Endodermal cell (in vitro differentiated cells): ENCODE measurements at regions not wholly inside any gene's neighbourhood (a gene's known extent, or its start where the extent isn't known, plus 50 kb on each side); places are given as distances from the start of the nearest gene placed in this dataset.

ENCODE experiments used
- DNase-seq: peaks from one replicate; pipeline ENCODE4 v3.0.0-alpha.2; 2017
- H3K27ac ChIP-seq: 2 replicates; pipeline ENCODE4 v1.5.1; 2013; ENCODE audit warnings: mild to moderate bottlenecking, low read depth, low read length, moderate library complexity
- H3K27me3 ChIP-seq: 2 replicates; pipeline ENCODE4 v1.6.1; 2013; ENCODE audit warnings: mild to moderate bottlenecking, low read length, moderate library complexity; ENCODE audit not compliant: insufficient read depth, control insufficient read depth, poor library complexity, severe bottlenecking
- H3K36me3 ChIP-seq: 2 replicates; pipeline ENCODE4 v1.7.0; 2013; ENCODE audit warnings: mild to moderate bottlenecking, low read length, moderate library complexity; ENCODE audit not compliant: control insufficient read depth, insufficient read depth
- H3K4me1 ChIP-seq: one replicate; pipeline ENCODE4 v1.7.0; 2013; ENCODE audit warnings: low read length; ENCODE audit not compliant: control insufficient read depth, insufficient read depth
- H3K4me3 ChIP-seq: 2 replicates; pipeline ENCODE4 v1.5.1; 2013; ENCODE audit warnings: mild to moderate bottlenecking, low read length, moderate library complexity
- H3K9ac ChIP-seq: 2 replicates; pipeline ENCODE4 v1.6.1; 2013; ENCODE audit warnings: mild to moderate bottlenecking, low read length, moderate library complexity; ENCODE audit not compliant: poor library complexity, severe bottlenecking; ENCODE audit errors: extremely low read depth
- H3K9me3 ChIP-seq: 2 replicates; pipeline ENCODE4 v1.6.1; 2013; ENCODE audit warnings: mild to moderate bottlenecking, low read length, moderate library complexity; ENCODE audit not compliant: control insufficient read depth
- H3K27ac Mint-ChIP-seq: 2 replicates; pipeline ENCODE4 v1.8.0; 2020; ENCODE audit warnings: mixed read lengths
- H3K27me3 Mint-ChIP-seq: 2 replicates; pipeline ENCODE4 v1.8.0; 2021; ENCODE audit warnings: mild to moderate bottlenecking, mixed read lengths; ENCODE audit not compliant: insufficient read depth
- H3K36me3 Mint-ChIP-seq: 2 replicates; pipeline ENCODE4 v1.8.0; 2020; ENCODE audit warnings: low read depth, mixed read lengths
- H3K4me1 Mint-ChIP-seq: 2 replicates; pipeline ENCODE4 v1.8.0; 2020; ENCODE audit warnings: mixed read lengths
- H3K4me3 Mint-ChIP-seq: 2 replicates; pipeline ENCODE4 v1.8.0; 2020; ENCODE audit warnings: mild to moderate bottlenecking, moderate library complexity, mixed read lengths
- H3K9me3 Mint-ChIP-seq: 2 replicates; pipeline ENCODE4 v1.8.0; 2020; ENCODE audit warnings: mild to moderate bottlenecking, mixed read lengths
- WGBS, 2 experiments: methylation state at CpG; one replicate each; pipeline versions ENCODE4 v1.1.5 to v1.1.7; 2013; ENCODE audit warnings: missing lambda C conversion rate in 2 of 2, mixed read lengths in 1 of 2; ENCODE audit not compliant: insufficient coverage in 1 of 2, insufficient read length in 1 of 2; 5-methylcytosine and 5-hydroxymethylcytosine counted together
- TF ChIP-seq, protein P1 (sequence below): fragments of 200-600 bp; sonication (generic); conservative IDR thresholded peaks from 2 replicates; pipeline ENCODE4 v1.5.0; 2021; ENCODE audit warnings: antibody characterized with exemption, mild to moderate bottlenecking

DNA sequence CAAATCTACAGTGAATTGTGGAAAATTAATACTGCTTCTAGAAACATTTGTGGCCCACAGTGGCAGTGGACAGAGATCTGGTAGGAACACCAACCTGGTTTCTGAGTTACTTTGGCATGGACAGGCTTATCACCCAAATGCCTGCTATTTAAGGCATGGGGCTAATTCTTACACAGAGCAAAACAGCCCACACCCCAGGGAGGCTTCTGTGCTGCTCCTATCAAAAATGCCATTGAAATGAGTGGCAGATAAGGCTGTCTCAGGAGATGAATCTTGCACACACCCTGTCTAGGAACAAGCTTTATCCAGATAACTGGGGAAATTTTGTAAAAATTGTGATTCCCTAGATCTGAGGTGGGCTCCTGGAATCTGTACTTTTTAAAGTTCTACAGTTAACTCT is 307.1 kb downstream of the TLE1 start:
- Histone ChIP-seq H3K9ac (no peak overlapping the region), H3K27ac (no peak overlapping the region), H3K4me3 (no peak overlapping the region), H3K4me1 (no peaks in the 10 kb centered on the region), H3K27me3 (no peaks in the 10 kb centered on the region), H3K9me3 (no peaks in the 10 kb centered on the region), H3K36me3 (no peaks in the 10 kb centered on the region)
- no peak overlapping the region for H3K4me3 Mint-ChIP-seq
- H3K27me3 Mint-ChIP-seq, result no peaks in the 10 kb centered on the region
- H3K4me1 Mint-ChIP-seq, result peaks cover 21% of the 10 kb centered on the region
- no peaks in the 10 kb centered on the region for H3K36me3 Mint-ChIP-seq
- no peaks in the 10 kb centered on the region for H3K9me3 Mint-ChIP-seq
- no peak overlapping the region for H3K27ac Mint-ChIP-seq
- TF ChIP-seq, protein P1, sequence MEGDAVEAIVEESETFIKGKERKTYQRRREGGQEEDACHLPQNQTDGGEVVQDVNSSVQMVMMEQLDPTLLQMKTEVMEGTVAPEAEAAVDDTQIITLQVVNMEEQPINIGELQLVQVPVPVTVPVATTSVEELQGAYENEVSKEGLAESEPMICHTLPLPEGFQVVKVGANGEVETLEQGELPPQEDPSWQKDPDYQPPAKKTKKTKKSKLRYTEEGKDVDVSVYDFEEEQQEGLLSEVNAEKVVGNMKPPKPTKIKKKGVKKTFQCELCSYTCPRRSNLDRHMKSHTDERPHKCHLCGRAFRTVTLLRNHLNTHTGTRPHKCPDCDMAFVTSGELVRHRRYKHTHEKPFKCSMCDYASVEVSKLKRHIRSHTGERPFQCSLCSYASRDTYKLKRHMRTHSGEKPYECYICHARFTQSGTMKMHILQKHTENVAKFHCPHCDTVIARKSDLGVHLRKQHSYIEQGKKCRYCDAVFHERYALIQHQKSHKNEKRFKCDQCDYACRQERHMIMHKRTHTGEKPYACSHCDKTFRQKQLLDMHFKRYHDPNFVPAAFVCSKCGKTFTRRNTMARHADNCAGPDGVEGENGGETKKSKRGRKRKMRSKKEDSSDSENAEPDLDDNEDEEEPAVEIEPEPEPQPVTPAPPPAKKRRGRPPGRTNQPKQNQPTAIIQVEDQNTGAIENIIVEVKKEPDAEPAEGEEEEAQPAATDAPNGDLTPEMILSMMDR, result no peak
- no peak for DNase-seq

DNA sequence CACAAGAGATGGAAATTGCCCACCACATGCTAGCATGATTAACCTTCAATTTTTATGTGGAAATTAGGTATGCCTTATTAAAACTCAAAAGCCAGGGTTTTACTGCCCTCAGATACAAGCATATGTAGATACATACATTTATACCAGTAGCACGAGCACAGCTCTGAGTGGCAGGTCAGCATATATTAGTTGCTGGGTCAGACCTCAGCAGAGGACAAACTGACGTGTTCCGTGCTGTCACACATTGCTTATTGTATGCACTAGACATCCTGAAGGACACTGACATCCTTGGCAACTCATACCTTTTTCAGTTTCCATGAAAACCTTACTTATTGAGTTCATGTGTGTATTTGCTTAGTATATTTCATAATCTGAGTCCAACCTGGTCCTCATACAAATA is 307.7 kb downstream of the TLE1 start:
- H3K36me3 Mint-ChIP-seq, result no peaks in the 10 kb centered on the region
- no peak overlapping the region for H3K4me3 Mint-ChIP-seq
- no peaks in the 10 kb centered on the region for H3K9me3 Mint-ChIP-seq

DNA sequence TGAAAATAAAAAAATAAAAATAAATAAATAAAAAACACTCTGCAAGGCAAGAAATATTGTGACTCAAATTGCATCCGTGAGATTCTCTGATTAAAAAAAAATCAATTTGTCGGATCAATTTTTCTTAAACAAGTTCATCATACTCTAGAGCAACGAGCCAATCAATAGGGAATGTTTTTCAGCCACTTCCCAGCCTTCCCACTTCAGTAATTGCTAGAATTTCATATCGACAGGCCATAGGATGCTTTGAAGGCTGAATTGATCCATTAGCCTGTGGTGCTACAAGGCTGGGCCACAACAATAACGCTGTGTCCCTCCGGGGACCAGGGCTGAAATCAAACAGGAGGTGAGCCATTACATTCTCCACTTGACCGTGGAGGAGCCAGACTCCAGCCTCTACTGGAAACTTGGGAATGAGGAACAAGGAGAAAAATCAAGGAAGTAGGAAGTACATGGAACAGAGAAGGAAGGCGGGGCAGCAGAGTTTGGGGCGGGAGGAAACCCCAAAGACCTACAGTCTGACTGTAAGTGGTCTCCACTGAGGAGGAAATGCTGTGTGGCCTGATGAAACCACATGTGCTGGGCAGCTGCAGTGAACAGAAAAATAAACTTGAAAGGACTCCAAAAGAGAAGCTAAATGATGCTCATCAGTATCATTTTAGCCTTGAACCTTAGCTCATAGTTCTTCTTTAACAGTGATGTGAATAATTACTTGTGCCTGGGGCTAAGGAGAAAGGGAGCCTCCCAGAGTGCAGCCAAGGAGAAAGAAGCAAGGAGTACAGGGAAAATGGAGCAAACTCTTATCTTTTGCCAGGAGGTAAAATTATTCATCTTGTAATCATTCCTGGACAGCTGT is 308.6 kb downstream of the TLE1 start:
- Histone ChIP-seq H3K4me3 (no peak overlapping the region), H3K4me1 (peaks cover 7% of the 10 kb centered on the region), H3K9ac (no peak overlapping the region), H3K27me3 (no peaks in the 10 kb centered on the region), H3K27ac (no peak overlapping the region), H3K36me3 (no peaks in the 10 kb centered on the region), H3K9me3 (no peaks in the 10 kb centered on the region)
- Mint-ChIP-seq H3K4me3 (no peak overlapping the region), H3K36me3 (no peaks in the 10 kb centered on the region), H3K9me3 (no peaks in the 10 kb centered on the region), H3K27me3 (no peaks in the 10 kb centered on the region), H3K27ac (no peak overlapping the region), H3K4me1 (peaks cover 30% of the 10 kb centered on the region)
- WGBS, 2 experiments, result 95 to 96% methylated on average over 4 to 9 of the region's 9 CpGs
- DNase-seq, result no peak
- TF ChIP-seq, protein P1, result no peak

More for the DNA sequence above, 307.7 kb downstream of the TLE1 start:
- H3K4me1 Mint-ChIP-seq, result peaks cover 26% of the 10 kb centered on the region
- Histone ChIP-seq H3K4me3 (no peak overlapping the region), H3K27me3 (no peaks in the 10 kb centered on the region), H3K9ac (no peak overlapping the region), H3K4me1 (peaks cover 2% of the 10 kb centered on the region), H3K27ac (no peak overlapping the region), H3K36me3 (no peaks in the 10 kb centered on the region), H3K9me3 (no peaks in the 10 kb centered on the region)
- no peaks in the 10 kb centered on the region for H3K27me3 Mint-ChIP-seq
- TF ChIP-seq, protein P1, result no peak
- WGBS, 2 experiments, result 93 to 97% methylated on average over 3 of the region's 3 CpGs
- no peak overlapping the region for H3K27ac Mint-ChIP-seq
- no peak for DNase-seq
